Fibroblast of the aortic adventitia (primary cell): ENCODE measurements at regions not wholly inside any gene's neighbourhood (a gene's known extent, or its start where the extent isn't known, plus 50 kb on each side); places are given as distances from the start of the nearest gene placed in this dataset.

ENCODE experiments used
- DNase-seq: peaks from one replicate; pipeline ENCODE4 v3.0.0-alpha.2; 2010; ENCODE audit warnings: low read depth
- H3K4me3 ChIP-seq: 2 replicates; pipeline ENCODE4 v1.5.1; 2011; ENCODE audit warnings: low read depth, mild to moderate bottlenecking, control low read depth, low read length, moderate library complexity
- TF ChIP-seq, protein P1 (sequence below): IDR thresholded peaks from 2 replicates; pipeline ENCODE4 v1.5.1; 2011; ENCODE audit warnings: mild to moderate bottlenecking, low read length, control low read depth, inconsistent platforms; ENCODE audit not compliant: insufficient read depth

DNA sequence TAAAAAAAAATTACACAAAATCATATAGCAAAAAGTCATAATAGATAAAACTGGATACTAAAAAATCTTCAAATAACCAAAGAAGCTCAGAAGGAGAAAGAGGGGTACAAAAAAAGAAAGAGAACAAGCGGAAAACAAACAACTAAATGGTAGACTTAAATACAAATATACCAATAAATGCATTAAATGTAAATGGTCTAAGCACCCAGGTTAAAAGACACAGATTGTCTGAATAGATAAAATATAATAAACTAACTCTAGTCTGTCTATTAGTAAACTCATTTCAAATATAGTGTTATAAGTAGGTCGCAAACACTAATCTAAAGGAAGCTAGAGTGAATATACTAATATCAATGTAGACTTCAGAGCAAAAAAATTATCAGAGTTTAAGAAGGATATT, 357.4 kb downstream of the METTL4 start:
- TF ChIP-seq, protein P1, sequence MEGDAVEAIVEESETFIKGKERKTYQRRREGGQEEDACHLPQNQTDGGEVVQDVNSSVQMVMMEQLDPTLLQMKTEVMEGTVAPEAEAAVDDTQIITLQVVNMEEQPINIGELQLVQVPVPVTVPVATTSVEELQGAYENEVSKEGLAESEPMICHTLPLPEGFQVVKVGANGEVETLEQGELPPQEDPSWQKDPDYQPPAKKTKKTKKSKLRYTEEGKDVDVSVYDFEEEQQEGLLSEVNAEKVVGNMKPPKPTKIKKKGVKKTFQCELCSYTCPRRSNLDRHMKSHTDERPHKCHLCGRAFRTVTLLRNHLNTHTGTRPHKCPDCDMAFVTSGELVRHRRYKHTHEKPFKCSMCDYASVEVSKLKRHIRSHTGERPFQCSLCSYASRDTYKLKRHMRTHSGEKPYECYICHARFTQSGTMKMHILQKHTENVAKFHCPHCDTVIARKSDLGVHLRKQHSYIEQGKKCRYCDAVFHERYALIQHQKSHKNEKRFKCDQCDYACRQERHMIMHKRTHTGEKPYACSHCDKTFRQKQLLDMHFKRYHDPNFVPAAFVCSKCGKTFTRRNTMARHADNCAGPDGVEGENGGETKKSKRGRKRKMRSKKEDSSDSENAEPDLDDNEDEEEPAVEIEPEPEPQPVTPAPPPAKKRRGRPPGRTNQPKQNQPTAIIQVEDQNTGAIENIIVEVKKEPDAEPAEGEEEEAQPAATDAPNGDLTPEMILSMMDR, result no peak
- DNase-seq, result no peak
- no peak overlapping the region for H3K4me3 ChIP-seq

DNA sequence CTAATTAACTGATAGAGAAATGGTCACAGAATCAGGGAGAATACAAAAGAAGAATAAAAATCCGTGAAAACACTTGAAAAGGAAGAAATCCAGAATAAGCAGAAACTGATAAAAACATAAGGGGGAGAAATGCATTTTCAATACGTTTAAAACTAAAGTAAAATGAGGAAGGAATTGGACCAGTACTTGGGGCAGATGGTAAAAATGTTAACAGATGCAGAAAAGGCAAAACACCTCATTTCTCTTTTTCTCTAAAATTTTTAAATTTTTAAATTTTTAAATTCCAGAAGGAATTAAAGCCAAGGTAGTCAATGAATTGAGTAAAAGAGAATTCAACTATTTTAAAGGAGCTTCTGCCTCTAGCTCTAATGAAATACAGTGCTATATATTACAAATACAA, 353.9 kb downstream of the METTL4 start:
- TF ChIP-seq, protein P1, result no peak
- no peak overlapping the region for H3K4me3 ChIP-seq

DNA sequence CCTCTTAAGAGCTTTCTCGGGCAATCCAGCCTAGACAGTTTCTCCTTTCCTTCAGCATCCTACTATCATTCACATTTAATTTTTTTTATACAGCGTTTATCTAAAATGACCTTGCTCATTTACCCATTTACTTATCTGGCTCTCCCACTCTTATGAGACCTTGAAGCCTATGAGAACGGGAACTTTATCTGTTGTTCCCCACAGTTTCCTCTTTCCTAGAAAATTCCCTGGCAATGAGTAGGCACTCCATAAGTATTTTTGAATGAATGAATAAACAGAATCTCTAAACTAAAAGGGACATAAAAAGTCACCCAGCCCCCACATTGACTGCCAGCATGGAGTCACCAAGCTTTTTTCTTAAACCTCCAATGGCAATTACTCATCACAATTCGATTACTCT, 353.2 kb downstream of the METTL4 start:
- no peak overlapping the region for H3K4me3 ChIP-seq
- TF ChIP-seq, protein P1, result no peak
- no peak for DNase-seq

More for the DNA sequence above, 353.9 kb downstream of the METTL4 start:
- no peak for DNase-seq

DNA sequence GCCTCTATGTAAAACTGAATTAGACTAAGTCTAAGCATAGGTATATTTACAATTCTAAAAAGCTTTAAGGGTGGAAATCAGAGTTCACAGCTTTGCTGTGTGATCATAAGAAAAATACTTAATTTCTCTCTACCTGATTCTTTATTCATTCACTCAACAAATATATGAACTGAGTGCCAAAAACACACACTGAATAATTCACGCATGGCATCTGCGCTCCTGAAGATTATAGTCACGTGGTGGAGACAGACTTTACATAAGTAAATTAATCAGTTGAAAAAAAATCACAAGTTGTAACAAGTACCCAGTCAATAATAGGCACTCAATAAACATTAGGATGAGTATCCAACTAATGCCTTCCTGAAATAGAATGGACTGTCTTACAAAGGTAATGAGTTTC, 351.6 kb downstream of the METTL4 start:
- H3K4me3 ChIP-seq, result no peak overlapping the region
- TF ChIP-seq, protein P1, result no peak
- DNase-seq, result no peak

DNA sequence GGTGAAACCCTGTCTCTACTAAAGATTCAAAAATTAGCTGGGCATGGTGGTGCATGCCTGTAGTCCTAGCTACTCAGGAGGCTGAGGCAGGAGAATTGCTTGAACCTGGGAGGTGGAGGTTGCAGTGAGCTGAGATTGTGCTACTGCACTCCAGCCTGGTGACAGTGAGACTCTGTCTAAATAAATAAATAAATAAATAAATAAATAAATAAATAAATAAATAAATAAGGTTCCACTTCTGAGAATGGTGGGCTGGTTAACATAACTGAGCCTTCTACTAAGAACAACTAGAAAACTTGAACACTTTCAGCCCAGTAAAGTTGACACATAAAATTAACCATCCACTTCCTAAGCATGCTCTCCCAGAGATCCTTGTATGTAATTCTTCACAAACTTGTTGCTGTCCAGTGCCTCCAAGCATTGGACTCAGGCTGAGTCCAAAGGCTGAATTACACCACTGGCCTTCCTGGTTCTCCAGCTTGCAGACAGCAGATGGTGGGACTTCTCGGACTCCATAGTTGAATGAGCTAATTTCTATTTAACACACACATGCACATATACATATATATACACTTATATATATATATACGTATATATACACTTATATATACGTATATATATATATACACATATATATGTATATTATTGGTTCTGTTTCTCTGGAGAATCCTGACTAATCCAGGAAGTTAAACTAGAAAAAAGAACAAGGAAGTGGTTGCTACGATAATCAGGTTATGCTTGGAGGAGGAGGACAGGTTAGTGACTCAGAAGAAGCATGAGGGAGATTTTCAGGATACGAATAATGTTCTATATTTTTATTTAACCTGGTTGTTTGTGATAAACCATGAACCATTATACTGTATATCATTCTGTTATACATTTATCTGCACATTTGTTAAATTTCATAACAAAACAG, 348.8 kb downstream of the METTL4 start:
- no peak overlapping the region for H3K4me3 ChIP-seq
- TF ChIP-seq, protein P1, result no peak
- no peak for DNase-seq

DNA sequence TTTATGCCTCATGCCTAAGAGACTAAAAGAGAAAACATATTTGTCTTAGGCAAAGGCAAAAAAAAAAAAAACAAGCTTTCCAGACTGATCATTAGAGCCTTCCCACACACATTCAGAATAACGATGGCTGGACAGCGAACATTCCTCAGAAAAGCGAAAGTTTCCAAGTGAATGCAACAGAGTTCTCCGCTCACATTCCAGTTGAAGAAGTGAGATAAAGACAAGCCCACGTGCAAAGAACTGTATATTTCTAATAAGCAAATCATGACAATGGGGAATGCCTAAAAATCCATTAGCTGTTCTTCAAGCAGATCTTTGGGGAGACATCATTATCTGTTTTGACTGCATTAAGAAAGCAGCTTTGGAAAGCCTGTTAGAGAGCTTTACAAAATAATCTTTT, 347.9 kb downstream of the METTL4 start:
- TF ChIP-seq, protein P1, result no peak
- H3K4me3 ChIP-seq, result peak overlapping the region; percentile 62
- peak; percentile 75 for DNase-seq
